ENCODE measurements at regions not wholly inside any gene's neighbourhood (a gene's known extent, or its start where the extent isn't known, plus 50 kb on each side); places are given as distances from the start of the nearest gene placed in this dataset.

DNA sequence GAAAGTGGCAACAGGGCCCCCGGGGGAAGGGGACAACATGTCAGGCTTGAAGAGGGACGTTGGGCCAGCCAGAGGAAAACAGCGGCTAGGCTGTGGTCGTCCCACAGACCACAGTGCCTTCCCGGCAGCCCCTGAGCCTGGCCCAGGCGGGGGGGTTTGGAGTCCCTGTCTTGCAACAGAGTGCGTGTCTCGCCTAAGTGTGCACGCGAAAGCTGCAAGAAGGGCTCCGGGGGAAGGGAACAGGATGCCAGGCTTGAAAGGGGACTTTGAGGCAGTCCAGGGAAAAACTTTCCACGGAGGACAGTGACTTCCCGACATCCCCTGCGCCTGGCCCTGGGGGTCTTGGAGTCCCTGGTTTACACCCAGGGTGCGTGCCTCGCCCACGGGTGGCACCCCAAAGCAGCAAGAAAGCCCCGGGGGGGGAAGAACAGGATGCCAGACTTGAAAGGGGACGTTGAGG lies 157.5 kb upstream of the ALG10B start:
- TF ChIP-seq, protein P1, sequence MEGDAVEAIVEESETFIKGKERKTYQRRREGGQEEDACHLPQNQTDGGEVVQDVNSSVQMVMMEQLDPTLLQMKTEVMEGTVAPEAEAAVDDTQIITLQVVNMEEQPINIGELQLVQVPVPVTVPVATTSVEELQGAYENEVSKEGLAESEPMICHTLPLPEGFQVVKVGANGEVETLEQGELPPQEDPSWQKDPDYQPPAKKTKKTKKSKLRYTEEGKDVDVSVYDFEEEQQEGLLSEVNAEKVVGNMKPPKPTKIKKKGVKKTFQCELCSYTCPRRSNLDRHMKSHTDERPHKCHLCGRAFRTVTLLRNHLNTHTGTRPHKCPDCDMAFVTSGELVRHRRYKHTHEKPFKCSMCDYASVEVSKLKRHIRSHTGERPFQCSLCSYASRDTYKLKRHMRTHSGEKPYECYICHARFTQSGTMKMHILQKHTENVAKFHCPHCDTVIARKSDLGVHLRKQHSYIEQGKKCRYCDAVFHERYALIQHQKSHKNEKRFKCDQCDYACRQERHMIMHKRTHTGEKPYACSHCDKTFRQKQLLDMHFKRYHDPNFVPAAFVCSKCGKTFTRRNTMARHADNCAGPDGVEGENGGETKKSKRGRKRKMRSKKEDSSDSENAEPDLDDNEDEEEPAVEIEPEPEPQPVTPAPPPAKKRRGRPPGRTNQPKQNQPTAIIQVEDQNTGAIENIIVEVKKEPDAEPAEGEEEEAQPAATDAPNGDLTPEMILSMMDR (IDR thresholded peaks at IDR 0.05; ENCODE audit: insufficient read depth, low read length, poor library complexity, severe bottlenecking): no peak
- DNase-seq (ENCODE audit: extremely low read depth, insufficient read length): no peak
- H3K27me3 ChIP-seq (replicated peaks; ENCODE audit: control insufficient read depth, insufficient read depth, low read length): no peaks in the 10 kb centered on the region
- no peaks in the 10 kb centered on the region for H3K36me3 ChIP-seq (ENCODE audit: control insufficient read depth, insufficient read depth, low read length)
- no peak overlapping the region for H3K4me3 ChIP-seq (replicated peaks; ENCODE audit: low read depth, low read length)

DNA sequence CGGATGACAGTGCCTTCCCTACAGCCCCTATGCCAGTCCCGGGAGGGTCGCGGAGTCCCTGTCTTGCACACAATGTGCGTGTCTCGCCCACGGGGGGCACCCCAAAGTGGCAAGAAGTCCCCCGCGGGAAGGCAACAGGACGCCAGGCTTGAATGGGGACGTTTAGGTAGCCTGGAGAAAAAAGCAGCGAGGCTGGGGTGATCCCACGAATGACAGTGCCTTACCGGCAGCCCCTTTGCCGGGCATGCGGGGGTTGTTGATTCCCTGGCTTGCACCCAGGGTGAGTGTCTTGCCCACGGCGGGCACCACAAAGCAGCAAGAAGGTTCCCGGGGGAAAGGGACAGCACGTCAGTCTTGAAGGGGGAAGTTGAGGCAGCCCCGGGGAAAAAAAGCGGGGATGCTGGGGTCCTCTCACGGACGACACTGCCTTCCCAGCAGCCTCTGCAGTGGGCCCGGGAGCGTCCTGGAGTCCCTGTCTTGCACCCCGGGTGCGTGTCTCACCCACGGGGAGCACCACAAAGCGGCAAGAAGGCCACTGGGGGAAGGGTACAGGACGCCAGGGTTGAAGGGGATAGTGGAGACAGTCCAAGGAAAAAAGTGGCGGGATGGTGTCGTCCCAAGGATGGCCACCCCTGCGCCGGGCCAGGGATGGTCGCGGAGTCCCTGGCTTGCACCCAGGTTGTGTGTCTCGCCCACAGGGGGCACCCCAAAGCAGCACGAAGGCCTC lies 156.8 kb upstream of the ALG10B start:
- H3K4me3 ChIP-seq (replicated peaks; ENCODE audit: low read depth, low read length): no peak overlapping the region
- no peaks in the 10 kb centered on the region for H3K36me3 ChIP-seq (ENCODE audit: control insufficient read depth, insufficient read depth, low read length)
- DNase-seq (ENCODE audit: extremely low read depth, insufficient read length): no peak
- TF ChIP-seq, protein P1 (IDR thresholded peaks at IDR 0.05; ENCODE audit: insufficient read depth, low read length, poor library complexity, severe bottlenecking): no peak
- no peaks in the 10 kb centered on the region for H3K27me3 ChIP-seq (replicated peaks; ENCODE audit: control insufficient read depth, insufficient read depth, low read length)

DNA sequence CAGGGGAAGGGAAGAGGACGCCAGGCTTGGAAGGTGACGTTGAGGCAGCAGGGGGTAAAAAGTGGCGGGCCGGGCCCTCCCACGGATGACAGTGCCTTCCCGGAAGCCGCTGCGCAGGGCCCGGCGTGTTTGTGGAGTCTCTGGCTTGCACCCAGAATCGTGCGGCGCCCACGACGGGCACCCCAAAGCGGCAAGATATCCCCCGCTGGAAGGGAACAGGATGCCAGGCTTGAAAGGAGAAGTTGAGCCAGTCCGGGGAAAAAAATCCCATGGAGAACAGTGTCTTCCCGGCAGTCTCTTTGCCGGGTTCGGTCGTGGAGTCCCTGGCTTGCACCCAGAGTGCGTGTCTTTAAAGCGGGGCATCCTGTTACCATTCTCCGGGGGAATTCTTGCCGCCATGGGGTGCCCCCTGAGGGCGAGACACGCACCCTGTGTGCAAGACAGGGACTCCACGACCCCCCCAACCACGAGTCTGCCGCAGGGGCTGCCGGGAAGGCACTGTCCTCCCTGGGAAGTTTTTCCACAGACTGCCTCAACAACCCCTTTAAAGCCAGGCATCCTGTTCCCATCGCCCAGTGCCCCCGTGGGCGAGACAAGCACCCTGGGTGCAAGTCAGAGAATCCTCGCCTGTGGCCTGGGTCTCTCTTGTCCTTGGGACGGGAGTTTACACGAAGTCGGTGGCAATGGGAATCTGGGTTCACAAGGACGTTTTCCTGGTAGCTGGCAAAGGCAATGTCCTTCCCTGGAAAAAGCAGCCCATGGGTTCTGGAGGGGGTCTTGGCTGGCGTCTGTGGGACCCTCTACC lies 156.1 kb upstream of the ALG10B start:
- no peaks in the 10 kb centered on the region for H3K36me3 ChIP-seq (ENCODE audit: control insufficient read depth, insufficient read depth, low read length)
- DNase-seq (ENCODE audit: extremely low read depth, insufficient read length): no peak
- H3K4me3 ChIP-seq (replicated peaks; ENCODE audit: low read depth, low read length): no peak overlapping the region
- TF ChIP-seq, protein P1 (IDR thresholded peaks at IDR 0.05; ENCODE audit: insufficient read depth, low read length, poor library complexity, severe bottlenecking): no peak
- no peaks in the 10 kb centered on the region for H3K27me3 ChIP-seq (replicated peaks; ENCODE audit: control insufficient read depth, insufficient read depth, low read length)

DNA sequence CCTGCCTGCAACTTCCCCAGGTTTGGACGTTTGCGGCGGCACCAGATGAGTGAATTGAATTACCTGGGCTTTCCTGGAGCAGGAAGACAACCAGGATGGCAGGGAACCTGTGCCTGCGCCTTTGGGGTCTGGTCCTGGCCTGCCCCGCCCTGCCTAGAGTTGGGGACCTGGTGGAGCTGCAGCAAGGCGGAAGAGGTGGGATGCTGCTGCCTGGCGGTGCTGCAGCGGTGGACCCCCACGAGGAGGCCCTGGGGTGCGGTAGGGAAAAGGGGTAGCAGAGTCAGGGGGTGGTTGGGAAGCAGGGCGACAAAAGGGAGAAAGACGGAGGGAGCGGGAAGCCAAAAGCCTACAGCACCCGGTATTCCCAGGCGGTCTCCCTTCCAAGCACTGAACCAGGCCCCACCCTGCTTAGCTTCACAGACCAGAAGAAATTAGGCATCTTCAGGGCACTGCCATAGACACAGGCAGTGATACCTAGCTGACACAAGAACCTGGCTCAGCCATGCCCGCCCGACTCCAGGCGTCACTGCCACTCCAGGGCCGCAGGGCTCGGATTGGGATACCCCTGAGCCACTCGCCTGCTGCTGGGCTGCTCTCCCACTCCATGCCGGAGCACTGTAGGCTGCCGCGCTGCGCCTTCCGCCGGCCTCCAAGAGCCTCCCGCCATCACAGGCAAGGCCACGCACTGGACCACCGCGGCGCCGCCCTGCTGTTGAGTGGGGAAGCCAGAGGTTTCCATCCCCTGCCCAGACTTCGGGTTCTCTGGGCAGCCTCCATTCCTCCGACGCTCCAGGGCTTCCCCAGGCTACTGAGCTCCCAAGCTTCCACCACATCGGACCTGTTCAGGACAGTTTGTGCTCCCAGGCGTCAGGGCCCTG lies 155.2 kb upstream of the ALG10B start:
- TF ChIP-seq, protein P1 (IDR thresholded peaks at IDR 0.05; ENCODE audit: insufficient read depth, low read length, poor library complexity, severe bottlenecking): no peak
- H3K4me3 ChIP-seq (replicated peaks; ENCODE audit: low read depth, low read length): no peak overlapping the region
- no peak for DNase-seq (ENCODE audit: extremely low read depth, insufficient read length)
- no peaks in the 10 kb centered on the region for H3K36me3 ChIP-seq (ENCODE audit: control insufficient read depth, insufficient read depth, low read length)
- no peaks in the 10 kb centered on the region for H3K27me3 ChIP-seq (replicated peaks; ENCODE audit: control insufficient read depth, insufficient read depth, low read length)

DNA sequence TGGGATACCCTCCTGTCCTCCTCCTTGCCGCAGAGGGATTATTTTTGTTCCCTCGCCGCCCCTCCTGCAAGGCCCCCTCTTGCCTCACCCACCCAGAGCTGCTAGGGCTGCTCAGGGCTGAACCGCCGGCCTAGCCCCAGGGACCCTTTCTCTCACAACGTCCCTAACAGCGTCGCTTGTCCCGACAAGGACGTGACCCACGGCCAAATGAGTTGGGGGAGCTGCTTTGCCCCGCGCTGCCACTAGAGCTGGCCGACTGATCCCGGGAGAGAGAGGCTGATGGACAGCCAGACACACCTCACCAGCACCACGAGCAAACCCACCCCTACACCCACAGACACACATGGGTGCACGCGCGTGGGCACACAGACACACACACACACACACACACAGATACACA lies 154.6 kb upstream of the ALG10B start:
- DNase-seq (ENCODE audit: extremely low read depth, insufficient read length): no peak
- Histone ChIP-seq H3K27me3 (replicated peaks; ENCODE audit: control insufficient read depth, insufficient read depth, low read length) (no peaks in the 10 kb centered on the region), H3K4me3 (replicated peaks; ENCODE audit: low read depth, low read length) (no peak overlapping the region), H3K36me3 (ENCODE audit: control insufficient read depth, insufficient read depth, low read length) (no peaks in the 10 kb centered on the region)
- TF ChIP-seq, protein P1 (IDR thresholded peaks at IDR 0.05; ENCODE audit: insufficient read depth, low read length, poor library complexity, severe bottlenecking): no peak

Data from GM06990 (cell line).